Liver (tissue), 8 donors: ENCODE measurements at regions not wholly inside any gene's neighbourhood (a gene's known extent, or its start where the extent isn't known, plus 50 kb on each side); places are given as distances from the start of the nearest gene placed in this dataset.

Experiments used
- DNase-seq: peaks from one replicate; pipeline ENCODE4 v3.0.0-alpha.2; 2017; ENCODE audit warnings: low spot score
- H3K27ac ChIP-seq, 2 donors: one replicate each; pipeline ENCODE4 v1.7.0; 2013; ENCODE audit warnings: inconsistent platforms in 2 of 2, low read length in 2 of 2, control low read depth in 1 of 2, low read depth in 1 of 2, mild to moderate bottlenecking in 1 of 2
- H3K27me3 ChIP-seq, 4 donors: one replicate each; pipeline versions ENCODE4 v1.6.1 to v1.7.0; 2013; ENCODE audit warnings: low read length in 3 of 4, inconsistent platforms in 1 of 4, mild to moderate bottlenecking in 1 of 4, moderate library complexity in 1 of 4; ENCODE audit not compliant: control insufficient read depth in 4 of 4, insufficient read depth in 4 of 4
- H3K36me3 ChIP-seq, 4 donors: one replicate each; pipeline versions ENCODE4 v1.6.1 to v1.7.0; 2013; ENCODE audit warnings: low read length in 3 of 4, mild to moderate bottlenecking in 3 of 4, low read depth in 1 of 4, moderate library complexity in 1 of 4; ENCODE audit not compliant: control insufficient read depth in 4 of 4, insufficient read depth in 3 of 4
- H3K4me1 ChIP-seq, 4 donors: one replicate each; pipeline versions ENCODE4 v1.6.1 to v1.7.0; 2013; ENCODE audit warnings: low read length in 3 of 4, mild to moderate bottlenecking in 3 of 4, moderate library complexity in 1 of 4; ENCODE audit not compliant: control insufficient read depth in 4 of 4, insufficient read depth in 4 of 4
- H3K4me3 ChIP-seq, 3 donors: one replicate each; pipeline versions ENCODE4 v1.6.1 to v1.7.0; 2013; ENCODE audit warnings: low read length in 3 of 3, control low read depth in 1 of 3, low read depth in 1 of 3, mild to moderate bottlenecking in 1 of 3
- H3K9ac ChIP-seq, 2 donors: one replicate each; pipeline ENCODE4 v1.7.0; 2013; ENCODE audit warnings: low read length in 2 of 2, mild to moderate bottlenecking in 2 of 2, moderate library complexity in 2 of 2, control low read depth in 1 of 2, low read depth in 1 of 2
- H3K9me3 ChIP-seq, 4 donors: one replicate each; pipeline versions ENCODE4 v1.6.1 to v1.7.0; 2013; ENCODE audit warnings: low read length in 3 of 4; ENCODE audit not compliant: control insufficient read depth in 4 of 4
- ATF3 ChIP-seq: IDR thresholded peaks from 2 replicates; pipeline ENCODE4 v1.6.1; 2016; ENCODE audit warnings: antibody characterized with exemption
- CTCF ChIP-seq: fragments of 150-350 bp; IDR thresholded peaks from 2 replicates; pipeline ENCODE4 v1.5.1; 2017; ENCODE audit warnings: improper control_type of control experiment, low read depth, low read length; ENCODE audit not compliant: missing input control
- EGR1 ChIP-seq, 2 donors: IDR thresholded peaks; 2 replicates each; pipeline ENCODE4 v1.6.1; 2016 to 2018; ENCODE audit warnings: antibody characterized with exemption in 2 of 2, low read depth in 2 of 2
- FOXA1 ChIP-seq: IDR thresholded peaks from 2 replicates; pipeline ENCODE4 v1.6.1; 2016; ENCODE audit warnings: antibody characterized with exemption
- FOXA2 ChIP-seq: IDR thresholded peaks from 2 replicates; pipeline ENCODE4 v1.6.1; 2016; ENCODE audit warnings: antibody characterized with exemption
- GABPA ChIP-seq, 2 donors: IDR thresholded peaks in 1 of 2; conservative IDR thresholded peaks in 1 of 2; 2 replicates each; pipeline ENCODE4 v1.6.1; 2016; ENCODE audit warnings: antibody characterized with exemption in 2 of 2, mild to moderate bottlenecking in 1 of 2, moderate library complexity in 1 of 2
- HNF4A ChIP-seq, 2 donors: conservative IDR thresholded peaks; 2 replicates each; pipeline ENCODE4 v1.6.1; 2016; ENCODE audit warnings: antibody characterized with exemption in 2 of 2, mild to moderate bottlenecking in 2 of 2
- HNF4G ChIP-seq: IDR thresholded peaks from 2 replicates; pipeline ENCODE4 v1.6.1; 2016; ENCODE audit warnings: antibody characterized with exemption
- JUND ChIP-seq, 2 donors: IDR thresholded peaks; 2 replicates each; pipeline ENCODE4 v1.6.1; 2016; ENCODE audit warnings: antibody characterized with exemption in 2 of 2
- MAX ChIP-seq: IDR thresholded peaks from 2 replicates; pipeline ENCODE4 v1.6.1; 2016; ENCODE audit warnings: antibody characterized with exemption
- RAD21 ChIP-seq, 2 donors: IDR thresholded peaks; 2 replicates each; pipeline ENCODE4 v1.6.1; 2016; ENCODE audit warnings: antibody characterized with exemption in 2 of 2, mild to moderate bottlenecking in 2 of 2
- REST ChIP-seq: IDR thresholded peaks from 2 replicates; pipeline ENCODE4 v1.6.1; 2016; ENCODE audit warnings: antibody characterized with exemption, mild to moderate bottlenecking
- RXRA ChIP-seq, 2 donors: IDR thresholded peaks; 2 replicates each; pipeline ENCODE4 v1.6.1; 2017 to 2018; ENCODE audit warnings: antibody characterized with exemption in 2 of 2, mild to moderate bottlenecking in 1 of 2
- SP1 ChIP-seq: IDR thresholded peaks from 2 replicates; pipeline ENCODE4 v1.6.1; 2018; ENCODE audit warnings: antibody characterized with exemption, mild to moderate bottlenecking
- TAF1 ChIP-seq: conservative IDR thresholded peaks from 2 replicates; pipeline ENCODE4 v1.6.1; 2016; ENCODE audit warnings: antibody characterized with exemption, mild to moderate bottlenecking
- YY1 ChIP-seq: IDR thresholded peaks from 2 replicates; pipeline ENCODE4 v1.6.1; 2016; ENCODE audit warnings: antibody characterized with exemption, mild to moderate bottlenecking
- ZBTB33 ChIP-seq: IDR thresholded peaks from 2 replicates; pipeline ENCODE4 v1.6.1; 2016; ENCODE audit warnings: antibody characterized with exemption
- WGBS: extraction: QIAGEN DNeasy Blood & Tissue Kit; methylation state at CpG from one replicate; pipeline ENCODE4 v1.1.7; 2013; 5-methylcytosine and 5-hydroxymethylcytosine counted together
- donor health status: healthy.
- donor health status: healthy.
- donor health status: healthy.
- donor health status: healthy.
- donor health status: healthy.

GRCh38 chr10:123568751-123569150, 97.4 kb upstream of the GPR26 start:
- H3K27ac ChIP-seq, result no peak overlapping the region
- TF ChIP-seq GABPA (IDR thresholded peaks at IDR 0.05 in 1 of 2, conservative IDR thresholded peaks at IDR 0.05 in 1 of 2) (no peak), YY1 (no peak), EGR1 (IDR thresholded peaks at IDR 0.05; ENCODE audit: low read depth in 2 of 2) (no peak), SP1 (no peak), FOXA1 (no peak), HNF4A (conservative IDR thresholded peaks at IDR 0.05) (no peak), FOXA2 (no peak), ATF3 (no peak), ZBTB33 (no peak), RXRA (IDR thresholded peaks at IDR 0.05) (no peak), JUND (IDR thresholded peaks at IDR 0.05) (no peak), MAX (no peak)
- H3K4me1 ChIP-seq, result no peaks in the 10 kb centered on the region
- H3K4me3 ChIP-seq, result no peak overlapping the region
- no peaks in the 10 kb centered on the region for H3K9me3 ChIP-seq
- peaks cover 0 to 12% (median 2%) of the 10 kb centered on the region in 4 donors for H3K27me3 ChIP-seq
- H3K36me3 ChIP-seq, result no peaks in the 10 kb centered on the region
- DNase-seq, result no peak
- H3K9ac ChIP-seq, result no peak overlapping the region
- 73% methylated on average over 6 of the region's 6 CpGs for WGBS

GRCh38 chr10:123569436-123570035, 96.6 kb upstream of the GPR26 start:
- Histone ChIP-seq H3K36me3 (no peaks in the 10 kb centered on the region), H3K4me3 (no peak overlapping the region), H3K4me1 (no peaks in the 10 kb centered on the region), H3K9ac (no peak overlapping the region), H3K27ac (no peak overlapping the region), H3K9me3 (no peaks in the 10 kb centered on the region), H3K27me3 (peaks cover 0 to 12% (median 2%) of the 10 kb centered on the region in 4 donors)
- TF ChIP-seq REST (no peak), ZBTB33 (no peak), TAF1 (no peak), HNF4A (conservative IDR thresholded peaks at IDR 0.05) (no peak), MAX (no peak), HNF4G (no peak), FOXA2 (no peak), YY1 (no peak), CTCF (no peak), RAD21 (IDR thresholded peaks at IDR 0.05) (no peak), FOXA1 (no peak), JUND (IDR thresholded peaks at IDR 0.05) (no peak), RXRA (IDR thresholded peaks at IDR 0.05) (no peak)
- WGBS, result 68% methylated on average over 7 of the region's 7 CpGs
- no peak for DNase-seq
